ENCODE measurements at regions not wholly inside any gene's neighbourhood (a gene's known extent, or its start where the extent isn't known, plus 50 kb on each side); places are given as distances from the start of the nearest gene placed in this dataset.
"Not testable (repeated sequence)": the region's sequence is repeated elsewhere in the genome, so short reads cannot be mapped to it uniquely, and the experiment has no call there.

DNA sequence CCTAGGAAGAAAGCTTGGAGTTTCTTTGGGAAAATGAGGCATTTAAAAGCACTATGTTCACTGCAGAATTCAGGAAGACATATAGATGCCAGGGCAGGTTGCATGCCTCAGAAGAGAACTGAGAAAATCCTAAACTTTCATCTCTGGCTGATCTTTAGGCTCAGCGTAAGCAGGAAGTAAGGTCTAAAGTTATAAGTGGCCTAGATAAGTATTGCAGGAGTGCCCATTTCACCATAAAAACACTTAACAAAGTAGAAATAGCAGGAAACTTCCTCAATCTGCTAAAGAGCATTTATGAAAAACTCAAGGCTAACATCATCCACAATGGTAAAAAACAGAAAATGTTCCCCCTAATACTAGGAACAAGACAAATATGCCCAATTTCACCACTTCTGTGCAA, 320.3 kb downstream of the BMP2 start:
- DNase-seq: no peak

DNA sequence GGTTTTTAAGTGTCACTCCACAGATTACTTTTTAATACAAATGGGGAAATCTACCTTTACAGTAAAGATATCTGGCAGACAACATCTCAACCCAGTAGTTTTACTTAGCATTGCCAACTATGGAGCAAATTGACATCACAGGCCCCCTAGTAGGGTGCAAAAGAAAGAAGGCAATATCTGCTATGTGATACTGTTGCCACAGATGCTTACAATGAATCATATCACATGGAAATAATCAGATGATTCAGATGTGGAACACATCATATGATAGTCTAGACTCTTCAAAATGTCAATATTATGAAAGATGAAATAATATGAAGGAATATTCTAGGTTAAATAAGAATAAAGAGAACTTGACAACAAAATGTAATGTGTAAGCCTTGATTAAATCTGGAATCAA, 322.5 kb downstream of the BMP2 start:
- no peak for DNase-seq

- no peak for DNase-seq
Observed at GRCh38 chr20:7090811-7091210, 323.3 kb downstream of the BMP2 start.

- no peak for DNase-seq
Observed at GRCh38 chr20:7091655-7092054, 324.2 kb downstream of the BMP2 start.

DNA sequence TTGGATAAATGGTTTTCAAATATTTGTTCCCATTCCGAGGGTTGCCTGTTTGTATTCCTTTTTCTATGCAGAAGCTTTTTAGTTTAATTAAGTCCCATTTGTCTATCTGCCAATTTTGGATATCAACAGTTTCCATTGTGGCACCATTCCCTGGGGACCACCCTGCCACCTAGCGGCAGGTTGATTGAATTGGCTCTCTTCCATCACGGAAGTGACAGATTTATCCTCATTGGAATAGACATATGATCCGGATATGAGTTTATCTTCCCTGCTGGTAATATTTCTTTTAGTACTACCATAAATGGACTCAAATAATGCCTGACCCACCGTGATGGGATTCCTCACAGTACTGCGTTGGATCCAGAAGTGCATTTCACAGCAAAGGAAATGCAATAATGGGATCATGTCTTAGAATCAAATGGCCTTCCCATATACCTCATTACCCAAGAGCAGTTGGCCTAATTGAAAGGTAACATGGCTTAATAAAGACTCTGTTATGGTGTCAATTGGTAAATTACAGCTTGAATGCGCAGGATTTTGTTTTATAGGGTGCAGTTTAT, 327.0 kb downstream of the BMP2 start:
- peak; percentile 46 for DNase-seq

GRCh38 chr20:7106910-7107309, 339.4 kb downstream of the BMP2 start:
- DNase-seq: no peak

DNA sequence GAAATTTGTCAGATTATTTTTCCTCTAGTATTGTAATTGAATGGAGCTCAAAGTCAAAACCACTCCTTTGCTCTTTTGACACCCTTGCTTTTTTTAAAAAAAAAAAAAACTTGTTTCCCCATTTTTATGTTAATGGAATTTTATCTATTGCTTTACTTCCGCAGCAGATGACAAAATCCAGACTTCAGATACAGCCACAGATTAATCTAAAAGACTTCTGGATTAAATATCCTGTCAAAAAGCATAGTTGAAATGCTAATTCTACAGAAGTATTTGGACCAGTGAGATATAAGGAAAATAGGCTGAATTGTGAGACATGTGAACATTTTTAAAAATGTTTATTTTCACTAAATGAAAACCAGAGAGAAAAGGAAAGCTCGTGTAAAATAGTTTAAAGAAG, 341.4 kb downstream of the BMP2 start:
- no peak for DNase-seq

- DNase-seq: peak; percentile 24
Observed at GRCh38 chr20:7113577-7114466, 346.3 kb downstream of the BMP2 start.

- DNase-seq: no peak
Observed at GRCh38 chr20:7123457-7123856, 356.0 kb downstream of the BMP2 start.

- DNase-seq: no peak
Observed at GRCh38 chr20:7124120-7124519, 356.6 kb downstream of the BMP2 start.

GRCh38 chr20:7136886-7137285, 369.4 kb downstream of the BMP2 start:
- no peak for DNase-seq

GRCh38 chr20:7137395-7138151, 370.1 kb downstream of the BMP2 start:
- no peak for DNase-seq

DNA sequence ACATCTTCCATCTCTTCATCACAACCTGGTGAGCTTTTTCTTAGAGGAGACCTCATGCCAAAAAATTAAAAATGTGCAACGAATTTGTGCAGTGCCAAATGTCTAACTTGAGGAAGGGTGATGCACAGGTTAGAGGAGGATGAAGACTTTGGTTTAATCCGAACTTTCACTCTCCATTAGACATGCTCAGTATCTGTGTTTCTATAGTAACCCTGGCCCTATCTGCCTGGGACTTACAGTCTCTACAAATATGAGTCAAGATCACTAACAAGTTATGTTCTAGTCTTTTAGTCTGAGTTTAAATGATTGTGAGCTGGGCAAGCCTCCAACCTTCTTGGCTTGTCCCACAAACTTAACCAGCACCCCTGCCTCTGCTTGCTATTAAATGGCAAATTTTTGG, 377.0 kb downstream of the BMP2 start:
- DNase-seq: no peak

DNA sequence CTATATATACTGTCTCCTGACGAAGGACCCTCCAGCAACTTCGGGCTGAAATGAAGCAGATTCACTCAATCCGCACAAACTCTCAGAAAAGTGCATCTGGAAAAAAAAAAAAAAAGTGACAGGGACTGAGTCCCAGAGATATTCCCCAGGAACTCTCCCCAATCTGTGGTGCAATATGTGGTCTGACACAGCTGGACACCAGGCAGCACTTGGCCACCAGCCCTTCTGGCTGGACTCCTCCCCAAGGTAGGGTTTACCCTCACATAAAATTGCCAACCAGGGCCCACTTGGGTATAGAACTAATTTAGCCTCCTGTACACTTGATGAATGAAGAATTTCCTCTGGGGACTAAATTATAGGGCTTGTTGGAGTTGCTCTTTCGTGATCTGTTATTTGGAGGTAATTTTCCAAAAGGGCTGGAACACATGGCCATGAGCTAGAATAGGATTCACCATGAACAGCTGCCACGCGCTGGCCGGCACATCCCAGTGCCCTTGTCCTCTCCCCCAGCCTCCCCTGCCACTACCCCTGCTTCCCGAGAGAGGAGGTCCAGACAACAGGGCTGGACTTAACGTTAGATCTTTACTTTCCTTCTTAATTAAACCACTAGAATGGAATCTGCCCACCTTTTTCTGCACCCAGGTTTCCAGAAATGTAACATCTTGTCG, 379.2 kb downstream of the BMP2 start:
- DNase-seq: no peak

GRCh38 chr20:7147220-7147601, 379.7 kb downstream of the BMP2 start:
- no peak for DNase-seq

DNA sequence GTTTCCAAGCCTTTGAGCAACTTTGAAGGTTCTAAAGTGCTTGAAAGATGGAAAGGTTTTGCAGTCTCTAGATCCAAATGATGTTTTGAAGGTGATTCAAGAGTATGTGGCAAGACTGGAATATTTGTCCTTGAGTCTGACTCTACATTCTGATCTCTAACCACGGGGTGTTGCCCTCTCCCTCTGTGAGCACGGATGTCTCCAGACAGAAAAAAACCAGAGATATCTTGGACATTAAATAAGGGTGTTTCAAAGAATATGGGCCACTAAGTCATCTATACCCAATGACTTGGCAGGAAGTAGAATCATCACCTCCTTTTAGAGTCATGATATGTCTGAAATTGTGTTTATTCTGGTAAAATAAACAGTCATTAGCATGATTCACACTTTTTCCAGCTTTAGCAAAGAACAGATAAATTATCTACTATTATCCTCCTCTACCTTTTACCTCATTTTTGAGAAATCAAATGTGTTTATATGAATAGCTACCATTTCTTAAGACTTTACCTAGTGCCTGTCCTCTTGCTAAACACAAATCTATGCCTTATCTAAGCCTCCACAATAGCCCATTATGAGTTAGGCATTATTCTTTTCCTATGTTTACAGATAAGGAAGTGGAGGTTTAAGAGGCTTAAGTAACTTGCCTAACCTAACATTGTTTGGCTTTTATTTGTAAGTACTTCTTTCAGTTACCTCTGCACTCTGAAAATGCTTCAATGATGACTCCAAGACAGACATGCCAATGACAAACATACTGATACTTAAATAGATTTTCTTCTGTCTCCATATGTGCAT, 384.4 kb downstream of the BMP2 start:
- no peak for DNase-seq

DNA sequence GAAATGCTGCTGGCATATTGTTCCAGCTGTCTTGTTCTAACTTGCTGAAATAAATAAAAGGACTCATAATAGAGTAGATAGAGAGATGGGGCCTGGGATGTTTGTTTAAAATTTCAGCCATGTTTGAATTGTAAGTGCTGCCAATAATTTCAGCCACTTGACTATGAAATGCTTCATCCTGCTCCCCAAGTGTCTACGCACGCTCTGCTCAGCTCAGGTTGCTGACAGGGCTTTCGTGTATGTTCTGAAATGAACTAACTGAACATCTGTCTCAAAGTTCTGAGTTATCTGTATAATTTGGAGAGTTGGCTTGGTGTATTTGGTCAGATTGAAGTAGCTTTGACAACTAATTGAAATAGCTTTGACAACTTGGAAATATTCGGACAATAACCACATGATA, 387.8 kb downstream of the BMP2 start:
- DNase-seq: no peak

DNA sequence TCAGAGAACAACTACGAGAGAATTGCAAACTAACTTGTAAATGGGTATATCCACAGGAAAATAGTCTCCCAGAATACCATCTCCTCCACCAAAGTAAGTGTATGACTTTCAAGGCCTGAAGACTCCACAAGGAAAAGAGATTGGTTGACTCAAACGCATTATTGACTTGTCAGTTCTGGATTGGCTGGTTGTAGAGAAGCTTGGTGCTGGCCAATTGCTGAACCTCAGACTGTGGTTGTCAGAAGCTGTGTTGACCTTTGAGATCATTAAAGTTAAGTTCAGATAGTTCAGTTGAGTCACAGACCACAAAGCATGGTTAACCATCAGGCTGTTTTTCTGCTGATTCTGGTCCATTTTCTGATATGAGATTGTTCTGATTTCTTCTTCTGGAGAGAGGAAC, 388.3 kb downstream of the BMP2 start:
- no peak for DNase-seq

GRCh38 chr20:7159903-7160302, 392.4 kb downstream of the BMP2 start:
- DNase-seq: no peak

- no peak for DNase-seq
Observed at GRCh38 chr20:7161690-7162089, 394.2 kb downstream of the BMP2 start.

DNA sequence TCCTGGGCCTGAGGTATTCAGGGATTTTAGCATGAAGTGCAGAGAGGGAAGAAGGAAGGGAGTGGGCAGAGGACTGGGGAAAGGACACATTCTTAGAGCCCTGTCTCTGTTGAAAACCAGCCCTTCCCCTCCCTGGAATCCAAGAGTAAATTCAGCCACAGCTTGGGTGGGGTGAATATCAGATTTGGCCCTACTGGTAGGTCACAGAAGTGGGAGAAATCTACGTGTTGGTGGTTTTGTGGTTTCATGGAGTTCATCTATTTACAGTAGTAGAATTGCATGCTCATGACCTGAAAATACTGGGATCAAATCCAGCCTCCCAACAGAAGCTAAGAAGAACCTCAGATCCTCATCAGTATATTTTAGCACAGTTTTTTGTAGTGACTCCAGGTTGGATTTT, 404.4 kb downstream of the BMP2 start:
- DNase-seq: no peak

DNA sequence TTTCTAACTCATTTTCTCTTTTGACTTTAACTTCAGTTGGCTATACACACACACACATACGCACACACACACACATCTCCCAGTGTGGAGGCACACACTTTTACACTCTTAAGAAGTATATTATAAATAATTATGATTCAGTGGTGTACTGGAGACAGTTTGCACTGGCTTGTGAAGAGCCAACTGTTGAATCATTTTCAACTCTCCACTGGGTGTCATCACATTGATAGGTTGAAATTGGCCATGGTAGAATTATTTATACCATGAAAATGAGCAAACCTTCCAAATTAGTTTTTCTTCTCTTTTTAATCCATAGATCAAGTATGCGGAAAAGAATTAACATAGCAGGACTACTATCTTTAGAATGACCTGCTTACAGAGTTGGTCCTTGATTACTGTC, 407.1 kb downstream of the BMP2 start:
- no peak for DNase-seq

- DNase-seq: not testable (repeated sequence)
Observed at GRCh38 chr20:7175827-7176226, 408.3 kb downstream of the BMP2 start.
